ENCODE measurements at regions not wholly inside any gene's neighbourhood (a gene's known extent, or its start where the extent isn't known, plus 50 kb on each side); places are given as distances from the start of the nearest gene placed in this dataset.

GRCh38 chr6:140252099-140252498 is 877.7 kb upstream of the CITED2 start:
- TF ChIP-seq HNRNPLL (IDR thresholded peaks at IDR 0.05; ENCODE audit: low read depth, low read length, poor library complexity, severe bottlenecking), result no peak
- TF ChIP-seq ARNT (IDR thresholded peaks at IDR 0.05), result no peak
- TF ChIP-seq POLR2A (conservative IDR thresholded peaks at IDR 0.05), result no peak
- TF ChIP-seq, protein P1, sequence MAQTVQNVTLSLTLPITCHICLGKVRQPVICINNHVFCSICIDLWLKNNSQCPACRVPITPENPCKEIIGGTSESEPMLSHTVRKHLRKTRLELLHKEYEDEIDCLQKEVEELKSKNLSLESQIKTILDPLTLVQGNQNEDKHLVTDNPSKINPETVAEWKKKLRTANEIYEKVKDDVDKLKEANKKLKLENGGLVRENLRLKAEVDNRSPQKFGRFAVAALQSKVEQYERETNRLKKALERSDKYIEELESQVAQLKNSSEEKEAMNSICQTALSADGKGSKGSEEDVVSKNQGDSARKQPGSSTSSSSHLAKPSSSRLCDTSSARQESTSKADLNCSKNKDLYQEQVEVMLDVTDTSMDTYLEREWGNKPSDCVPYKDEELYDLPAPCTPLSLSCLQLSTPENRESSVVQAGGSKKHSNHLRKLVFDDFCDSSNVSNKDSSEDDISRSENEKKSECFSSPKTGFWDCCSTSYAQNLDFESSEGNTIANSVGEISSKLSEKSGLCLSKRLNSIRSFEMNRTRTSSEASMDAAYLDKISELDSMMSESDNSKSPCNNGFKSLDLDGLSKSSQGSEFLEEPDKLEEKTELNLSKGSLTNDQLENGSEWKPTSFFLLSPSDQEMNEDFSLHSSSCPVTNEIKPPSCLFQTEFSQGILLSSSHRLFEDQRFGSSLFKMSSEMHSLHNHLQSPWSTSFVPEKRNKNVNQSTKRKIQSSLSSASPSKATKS (CRISPR knock-in tag; IDR thresholded peaks at IDR 0.05), result no peak
- no peak for TF ChIP-seq MED1 (CRISPR knock-in tag; IDR thresholded peaks at IDR 0.05; ENCODE audit: borderline replicate concordance)
- no peak for TF ChIP-seq SMC3 (conservative IDR thresholded peaks at IDR 0.05; ENCODE audit: insufficient read depth, low read depth, low read length)
- TF ChIP-seq ZNF263 (CRISPR knock-in tag; IDR thresholded peaks at IDR 0.05; ENCODE audit: borderline replicate concordance), result no peak
- TF ChIP-seq, protein P2, sequence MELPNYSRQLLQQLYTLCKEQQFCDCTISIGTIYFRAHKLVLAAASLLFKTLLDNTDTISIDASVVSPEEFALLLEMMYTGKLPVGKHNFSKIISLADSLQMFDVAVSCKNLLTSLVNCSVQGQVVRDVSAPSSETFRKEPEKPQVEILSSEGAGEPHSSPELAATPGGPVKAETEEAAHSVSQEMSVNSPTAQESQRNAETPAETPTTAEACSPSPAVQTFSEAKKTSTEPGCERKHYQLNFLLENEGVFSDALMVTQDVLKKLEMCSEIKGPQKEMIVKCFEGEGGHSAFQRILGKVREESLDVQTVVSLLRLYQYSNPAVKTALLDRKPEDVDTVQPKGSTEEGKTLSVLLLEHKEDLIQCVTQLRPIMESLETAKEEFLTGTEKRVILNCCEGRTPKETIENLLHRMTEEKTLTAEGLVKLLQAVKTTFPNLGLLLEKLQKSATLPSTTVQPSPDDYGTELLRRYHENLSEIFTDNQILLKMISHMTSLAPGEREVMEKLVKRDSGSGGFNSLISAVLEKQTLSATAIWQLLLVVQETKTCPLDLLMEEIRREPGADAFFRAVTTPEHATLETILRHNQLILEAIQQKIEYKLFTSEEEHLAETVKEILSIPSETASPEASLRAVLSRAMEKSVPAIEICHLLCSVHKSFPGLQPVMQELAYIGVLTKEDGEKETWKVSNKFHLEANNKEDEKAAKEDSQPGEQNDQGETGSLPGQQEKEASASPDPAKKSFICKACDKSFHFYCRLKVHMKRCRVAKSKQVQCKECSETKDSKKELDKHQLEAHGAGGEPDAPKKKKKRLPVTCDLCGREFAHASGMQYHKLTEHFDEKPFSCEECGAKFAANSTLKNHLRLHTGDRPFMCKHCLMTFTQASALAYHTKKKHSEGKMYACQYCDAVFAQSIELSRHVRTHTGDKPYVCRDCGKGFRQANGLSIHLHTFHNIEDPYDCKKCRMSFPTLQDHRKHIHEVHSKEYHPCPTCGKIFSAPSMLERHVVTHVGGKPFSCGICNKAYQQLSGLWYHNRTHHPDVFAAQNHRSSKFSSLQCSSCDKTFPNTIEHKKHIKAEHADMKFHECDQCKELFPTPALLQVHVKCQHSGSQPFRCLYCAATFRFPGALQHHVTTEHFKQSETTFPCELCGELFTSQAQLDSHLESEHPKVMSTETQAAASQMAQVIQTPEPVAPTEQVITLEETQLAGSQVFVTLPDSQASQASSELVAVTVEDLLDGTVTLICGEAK (IDR thresholded peaks at IDR 0.05), result no peak
- TF ChIP-seq, protein P2 (CRISPR knock-in tag; IDR thresholded peaks at IDR 0.05), result no peak
- TF ChIP-seq HDAC1 (IDR thresholded peaks at IDR 0.05), result no peak
- TF ChIP-seq RBM34 (IDR thresholded peaks at IDR 0.05; ENCODE audit: borderline replicate concordance, insufficient read depth, low read length), result no peak
- TF ChIP-seq, protein P3, sequence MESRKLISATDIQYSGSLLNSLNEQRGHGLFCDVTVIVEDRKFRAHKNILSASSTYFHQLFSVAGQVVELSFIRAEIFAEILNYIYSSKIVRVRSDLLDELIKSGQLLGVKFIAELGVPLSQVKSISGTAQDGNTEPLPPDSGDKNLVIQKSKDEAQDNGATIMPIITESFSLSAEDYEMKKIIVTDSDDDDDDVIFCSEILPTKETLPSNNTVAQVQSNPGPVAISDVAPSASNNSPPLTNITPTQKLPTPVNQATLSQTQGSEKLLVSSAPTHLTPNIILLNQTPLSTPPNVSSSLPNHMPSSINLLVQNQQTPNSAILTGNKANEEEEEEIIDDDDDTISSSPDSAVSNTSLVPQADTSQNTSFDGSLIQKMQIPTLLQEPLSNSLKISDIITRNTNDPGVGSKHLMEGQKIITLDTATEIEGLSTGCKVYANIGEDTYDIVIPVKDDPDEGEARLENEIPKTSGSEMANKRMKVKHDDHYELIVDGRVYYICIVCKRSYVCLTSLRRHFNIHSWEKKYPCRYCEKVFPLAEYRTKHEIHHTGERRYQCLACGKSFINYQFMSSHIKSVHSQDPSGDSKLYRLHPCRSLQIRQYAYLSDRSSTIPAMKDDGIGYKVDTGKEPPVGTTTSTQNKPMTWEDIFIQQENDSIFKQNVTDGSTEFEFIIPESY (CRISPR knock-in tag; IDR thresholded peaks at IDR 0.05), result no peak
- TF ChIP-seq RBM22 (IDR thresholded peaks at IDR 0.05; ENCODE audit: low read depth, low read length, poor library complexity, severe bottlenecking), result no peak
- no peak for TF ChIP-seq GABPA (tag; conservative IDR thresholded peaks at IDR 0.05; ENCODE audit: low read depth)

Measured in K562 (cell line).